ENCODE measurements at regions not wholly inside any gene's neighbourhood (a gene's known extent, or its start where the extent isn't known, plus 50 kb on each side); places are given as distances from the start of the nearest gene placed in this dataset.

- Histone ChIP-seq H3K36me3 (no peaks in the 10 kb centered on the region), H3K27ac (no peak overlapping the region), H3K4me3 (no peak overlapping the region), H3K4me1 (no peaks in the 10 kb centered on the region), H3K9me3 (no peaks in the 10 kb centered on the region), H3K27me3 (no peaks in the 10 kb centered on the region)
- no peak for DNase-seq
- TF ChIP-seq POLR2A (IDR thresholded peaks at IDR 0.05) = no peak
- TF ChIP-seq CTCF (IDR thresholded peaks at IDR 0.05) = no peak
These were observed 74.4 kb upstream of the SCN10A start for GRCh38 chr3:38890426-38890825.

- Histone ChIP-seq H3K36me3 (no peaks in the 10 kb centered on the region), H3K4me3 (no peak overlapping the region), H3K27me3 (no peaks in the 10 kb centered on the region), H3K9me3 (no peaks in the 10 kb centered on the region), H3K27ac (no peak overlapping the region), H3K4me1 (no peaks in the 10 kb centered on the region)
- no peak for TF ChIP-seq POLR2A (IDR thresholded peaks at IDR 0.05)
- no peak for TF ChIP-seq CTCF (IDR thresholded peaks at IDR 0.05)
- DNase-seq = no peak
These were observed 62.6 kb upstream of the SCN10A start for GRCh38 chr3:38878646-38879045.
